HepG2 (cell line): ENCODE measurements at regions not wholly inside any gene's neighbourhood (a gene's known extent, or its start where the extent isn't known, plus 50 kb on each side); places are given as distances from the start of the nearest gene placed in this dataset.

Source experiments
- EED ChIP-seq: sonication (generic); formaldehyde crosslinking; IDR thresholded peaks from 2 replicates; pipeline ENCODE4 v1.5.0; 2020; ENCODE audit warnings: mild to moderate bottlenecking, missing genetic modification reagents
- ETV5 ChIP-seq: IDR thresholded peaks from 2 replicates; pipeline ENCODE4 v1.6.1; 2018; ENCODE audit warnings: missing biosample characterization, missing genetic modification reagents, inconsistent platforms, borderline replicate concordance
- FOXC1 ChIP-seq: sonication (generic); formaldehyde crosslinking; IDR thresholded peaks from 2 replicates; pipeline ENCODE4 v1.8.0; 2022; ENCODE audit warnings: mild to moderate bottlenecking, missing genetic modification reagents, borderline replicate concordance
- GFI1 ChIP-seq: sonication (generic); formaldehyde crosslinking; IDR thresholded peaks from 2 replicates; pipeline ENCODE4 v1.5.0; 2020; ENCODE audit warnings: missing genetic modification reagents, mild to moderate bottlenecking, borderline replicate concordance
- KDM6A ChIP-seq: IDR thresholded peaks from 2 replicates; pipeline ENCODE4 v1.6.1; 2016; ENCODE audit warnings: low read depth
- KLF9 ChIP-seq: IDR thresholded peaks from 2 replicates; pipeline ENCODE4 v1.6.1; 2016; ENCODE audit warnings: low read depth
- MTA3 ChIP-seq: sonication (generic); formaldehyde crosslinking; IDR thresholded peaks from 2 replicates; pipeline ENCODE4 v1.4.0; 2020; ENCODE audit warnings: missing genetic modification reagents
- MZF1 ChIP-seq: sonication (generic); formaldehyde crosslinking; IDR thresholded peaks from 2 replicates; pipeline ENCODE4 v1.8.1; 2023; ENCODE audit warnings: mild to moderate bottlenecking, missing genetic modification reagents, borderline replicate concordance
- NCOA2 ChIP-seq: sonication (generic); formaldehyde crosslinking; IDR thresholded peaks from 2 replicates; pipeline ENCODE4 v1.8.0; 2022; ENCODE audit warnings: inconsistent platforms
- PAWR ChIP-seq: sonication (generic); formaldehyde crosslinking; IDR thresholded peaks from 2 replicates; pipeline ENCODE4 v1.4.0; 2020; ENCODE audit warnings: missing genetic modification reagents, mild to moderate bottlenecking, borderline replicate concordance
- PHF8 ChIP-seq: sonication (generic); formaldehyde crosslinking; IDR thresholded peaks from 2 replicates; pipeline ENCODE4 v1.5.0; 2020; ENCODE audit warnings: missing genetic modification reagents
- POGK ChIP-seq: sonication (generic); formaldehyde crosslinking; conservative IDR thresholded peaks from 2 replicates; pipeline ENCODE4 v1.8.0; 2022; ENCODE audit warnings: mild to moderate bottlenecking, moderate library complexity, missing genetic modification reagents
- SCMH1 ChIP-seq: sonication (generic); formaldehyde crosslinking; IDR thresholded peaks from 2 replicates; pipeline ENCODE4 v1.9.0; 2021; ENCODE audit warnings: missing genetic modification reagents, mild to moderate bottlenecking, borderline replicate concordance
- SMC3 ChIP-seq: IDR thresholded peaks from 2 replicates; pipeline ENCODE4 v1.6.1; 2011; ENCODE audit warnings: low read length, improper control_type of control experiment
- SOX5 ChIP-seq: IDR thresholded peaks from 2 replicates; pipeline ENCODE4 v1.6.1; 2016; ENCODE audit warnings: borderline replicate concordance
- TBL1XR1 ChIP-seq: fragments of 150-350 bp; IDR thresholded peaks from 2 replicates; pipeline ENCODE4 v1.6.1; 2014; ENCODE audit warnings: borderline replicate concordance, low read length; ENCODE audit not compliant: partially characterized antibody
- TFE3 ChIP-seq: IDR thresholded peaks from 2 replicates; pipeline ENCODE4 v1.6.1; 2016
- THAP11 ChIP-seq: IDR thresholded peaks from 2 replicates; pipeline ENCODE4 v1.6.1; 2016; ENCODE audit warnings: missing biosample characterization, missing genetic modification reagents
- ZNF460 ChIP-seq: sonication (generic); formaldehyde crosslinking; IDR thresholded peaks from 2 replicates; pipeline ENCODE4 v1.5.1; 2020; ENCODE audit warnings: missing genetic modification reagents, mild to moderate bottlenecking, borderline replicate concordance
- ZNF564 ChIP-seq: sonication (generic); formaldehyde crosslinking; IDR thresholded peaks from 2 replicates; pipeline ENCODE4 v1.8.1; 2023; ENCODE audit warnings: mild to moderate bottlenecking, missing genetic modification reagents
- TF ChIP-seq, protein P1 (sequence below): sonication (generic); formaldehyde crosslinking; IDR thresholded peaks from 2 replicates; pipeline ENCODE4 v1.5.1; 2020; ENCODE audit warnings: mild to moderate bottlenecking, missing genetic modification reagents
- TF ChIP-seq, protein P2 (sequence below): sonication (generic); formaldehyde crosslinking; conservative IDR thresholded peaks from 2 replicates; pipeline ENCODE4 v1.4.0; 2020; ENCODE audit warnings: missing genetic modification reagents
- TF ChIP-seq, protein P3 (sequence below): IDR thresholded peaks from 2 replicates; pipeline ENCODE4 v1.6.1; 2016; ENCODE audit warnings: missing compliant biosample characterization, missing genetic modification reagents, borderline replicate concordance

- TF ChIP-seq SCMH1: no peak
- peak; percentile 76; the same call in 1 of the 2 replicates for TF ChIP-seq ETV5 (CRISPR knock-in tag)
- TF ChIP-seq ZNF564 (CRISPR knock-in tag): no peak
- TF ChIP-seq, protein P1, sequence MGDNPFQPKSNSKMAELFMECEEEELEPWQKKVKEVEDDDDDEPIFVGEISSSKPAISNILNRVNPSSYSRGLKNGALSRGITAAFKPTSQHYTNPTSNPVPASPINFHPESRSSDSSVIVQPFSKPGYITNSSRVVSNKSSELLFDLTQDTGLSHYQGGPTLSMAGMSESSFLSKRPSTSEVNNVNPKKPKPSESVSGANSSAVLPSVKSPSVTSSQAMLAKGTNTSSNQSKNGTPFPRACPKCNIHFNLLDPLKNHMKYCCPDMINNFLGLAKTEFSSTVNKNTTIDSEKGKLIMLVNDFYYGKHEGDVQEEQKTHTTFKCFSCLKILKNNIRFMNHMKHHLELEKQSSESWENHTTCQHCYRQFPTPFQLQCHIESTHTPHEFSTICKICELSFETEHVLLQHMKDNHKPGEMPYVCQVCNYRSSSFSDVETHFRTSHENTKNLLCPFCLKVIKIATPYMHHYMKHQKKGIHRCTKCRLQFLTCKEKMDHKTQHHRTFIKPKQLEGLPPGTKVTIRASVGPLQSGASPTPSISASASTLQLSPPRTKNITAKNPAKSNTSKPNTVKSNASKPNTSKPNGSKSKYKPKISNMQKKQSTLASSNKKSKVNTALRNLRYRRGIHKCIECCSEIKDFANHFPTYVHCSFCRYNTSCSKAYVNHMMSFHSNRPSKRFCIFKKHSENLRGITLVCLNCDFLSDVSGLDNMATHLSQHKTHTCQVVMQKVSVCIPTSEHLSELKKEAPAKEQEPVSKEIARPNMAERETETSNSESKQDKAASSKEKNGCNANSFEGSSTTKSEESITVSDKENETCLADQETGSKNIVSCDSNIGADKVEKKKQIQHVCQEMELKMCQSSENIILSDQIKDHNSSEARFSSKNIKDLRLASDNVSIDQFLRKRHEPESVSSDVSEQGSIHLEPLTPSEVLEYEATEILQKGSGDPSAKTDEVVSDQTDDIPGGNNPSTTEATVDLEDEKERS (CRISPR knock-in tag): no peak
- TF ChIP-seq THAP11 (CRISPR knock-in tag): peak; percentile 21; the same call in 1 of the 2 replicates
- TF ChIP-seq GFI1 (CRISPR knock-in tag): no peak
- TF ChIP-seq TBL1XR1: no peak
- TF ChIP-seq MZF1 (CRISPR knock-in tag): no peak
- TF ChIP-seq PAWR (CRISPR knock-in tag): no peak
- no peak for TF ChIP-seq MTA3 (CRISPR knock-in tag)
- peak; percentile 82 for TF ChIP-seq NCOA2 (CRISPR knock-in tag)
- TF ChIP-seq, protein P2, sequence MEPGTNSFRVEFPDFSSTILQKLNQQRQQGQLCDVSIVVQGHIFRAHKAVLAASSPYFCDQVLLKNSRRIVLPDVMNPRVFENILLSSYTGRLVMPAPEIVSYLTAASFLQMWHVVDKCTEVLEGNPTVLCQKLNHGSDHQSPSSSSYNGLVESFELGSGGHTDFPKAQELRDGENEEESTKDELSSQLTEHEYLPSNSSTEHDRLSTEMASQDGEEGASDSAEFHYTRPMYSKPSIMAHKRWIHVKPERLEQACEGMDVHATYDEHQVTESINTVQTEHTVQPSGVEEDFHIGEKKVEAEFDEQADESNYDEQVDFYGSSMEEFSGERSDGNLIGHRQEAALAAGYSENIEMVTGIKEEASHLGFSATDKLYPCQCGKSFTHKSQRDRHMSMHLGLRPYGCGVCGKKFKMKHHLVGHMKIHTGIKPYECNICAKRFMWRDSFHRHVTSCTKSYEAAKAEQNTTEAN (CRISPR knock-in tag): no peak
- TF ChIP-seq KDM6A (CRISPR knock-in tag): no peak
- 0 out of 2 replicates have a peak, but pooled peaks have one; percentile 16 for TF ChIP-seq TFE3 (CRISPR knock-in tag)
- no peak for TF ChIP-seq ZNF460 (CRISPR knock-in tag)
- no peak for TF ChIP-seq EED (CRISPR knock-in tag)
- TF ChIP-seq, protein P3, sequence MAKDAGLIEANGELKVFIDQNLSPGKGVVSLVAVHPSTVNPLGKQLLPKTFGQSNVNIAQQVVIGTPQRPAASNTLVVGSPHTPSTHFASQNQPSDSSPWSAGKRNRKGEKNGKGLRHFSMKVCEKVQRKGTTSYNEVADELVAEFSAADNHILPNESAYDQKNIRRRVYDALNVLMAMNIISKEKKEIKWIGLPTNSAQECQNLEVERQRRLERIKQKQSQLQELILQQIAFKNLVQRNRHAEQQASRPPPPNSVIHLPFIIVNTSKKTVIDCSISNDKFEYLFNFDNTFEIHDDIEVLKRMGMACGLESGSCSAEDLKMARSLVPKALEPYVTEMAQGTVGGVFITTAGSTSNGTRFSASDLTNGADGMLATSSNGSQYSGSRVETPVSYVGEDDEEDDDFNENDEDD (CRISPR knock-in tag): no peak
- TF ChIP-seq SOX5 (CRISPR knock-in tag): peak; percentile 23; the same call in 1 of the 2 replicates
- no peak for TF ChIP-seq SMC3
- TF ChIP-seq PHF8 (CRISPR knock-in tag): no peak
- TF ChIP-seq KLF9: no peak
- TF ChIP-seq FOXC1 (CRISPR knock-in tag): no peak
- no peak for TF ChIP-seq POGK (CRISPR knock-in tag)
These were observed 66.4 kb upstream of the ARHGAP5 start (continued) for GRCh38 chr14:32010604-32011125.
